Osteocyte (in vitro differentiated cells): ENCODE measurements at regions not wholly inside any gene's neighbourhood (a gene's known extent, or its start where the extent isn't known, plus 50 kb on each side); places are given as distances from the start of the nearest gene placed in this dataset.
A peak's percentile ranks its signal among the peaks of the same experiment; 100 is the strongest.

Experiments
- DNase-seq: peaks from one replicate; pipeline ENCODE4 v3.0.0; 2021; ENCODE audit warnings: mixed read lengths; ENCODE audit not compliant: unreplicated experiment; ENCODE audit errors: extremely low spot score
- H3K27ac Mint-ChIP-seq: one replicate; pipeline ENCODE4 v1.8.0; 2021; ENCODE audit warnings: mild to moderate bottlenecking, mixed read lengths; ENCODE audit not compliant: unreplicated experiment
- H3K27me3 Mint-ChIP-seq: one replicate; pipeline ENCODE4 v1.8.0; 2021; ENCODE audit warnings: mixed read lengths; ENCODE audit not compliant: unreplicated experiment
- H3K36me3 Mint-ChIP-seq: one replicate; pipeline ENCODE4 v1.8.0; 2021; ENCODE audit warnings: mixed read lengths; ENCODE audit not compliant: unreplicated experiment
- H3K4me1 Mint-ChIP-seq: one replicate; pipeline ENCODE4 v1.8.0; 2021; ENCODE audit warnings: mixed read lengths; ENCODE audit not compliant: unreplicated experiment
- H3K4me3 Mint-ChIP-seq: one replicate; pipeline ENCODE4 v1.8.0; 2021; ENCODE audit warnings: mild to moderate bottlenecking, moderate library complexity, mixed read lengths; ENCODE audit not compliant: unreplicated experiment
- H3K9me3 Mint-ChIP-seq: one replicate; pipeline ENCODE4 v1.8.0; 2021; ENCODE audit warnings: mixed read lengths; ENCODE audit not compliant: unreplicated experiment
- CTCF ChIP-seq: fragments of 200-600 bp; sonication (generic); IDR thresholded peaks from 2 replicates; pipeline ENCODE4 v1.5.0; 2021; ENCODE audit warnings: antibody characterized with exemption, mild to moderate bottlenecking, moderate library complexity

GRCh38 chr14:22280497-22281316, 308.3 kb downstream of the DAD1 start:
- H3K9me3 Mint-ChIP-seq, result no peaks in the 10 kb centered on the region
- peaks cover 56% of the 10 kb centered on the region for H3K4me1 Mint-ChIP-seq
- TF ChIP-seq CTCF, result no peak
- DNase-seq, result no peak
- H3K4me3 Mint-ChIP-seq, result peak overlapping the region; percentile 31
- peak overlapping the region; percentile 84 for H3K27ac Mint-ChIP-seq
- peaks cover 7% of the 10 kb centered on the region for H3K27me3 Mint-ChIP-seq
- H3K36me3 Mint-ChIP-seq, result no peaks in the 10 kb centered on the region

GRCh38 chr14:22276913-22277816, 311.9 kb downstream of the DAD1 start:
- Mint-ChIP-seq H3K27ac (no peak overlapping the region), H3K4me3 (no peak overlapping the region), H3K36me3 (no peaks in the 10 kb centered on the region), H3K9me3 (no peaks in the 10 kb centered on the region), H3K27me3 (peaks cover 16% of the 10 kb centered on the region), H3K4me1 (peaks cover 51% of the 10 kb centered on the region)
- no peak for DNase-seq
- TF ChIP-seq CTCF, result peak; percentile 73

- H3K4me3 Mint-ChIP-seq, result peak overlapping the region; percentile 22
- TF ChIP-seq CTCF, result no peak
- DNase-seq, result no peak
- no peaks in the 10 kb centered on the region for H3K36me3 Mint-ChIP-seq
- H3K4me1 Mint-ChIP-seq, result peaks cover 48% of the 10 kb centered on the region
- peak overlapping the region; percentile 85 for H3K27ac Mint-ChIP-seq
- H3K27me3 Mint-ChIP-seq, result peaks cover 16% of the 10 kb centered on the region
- no peaks in the 10 kb centered on the region for H3K9me3 Mint-ChIP-seq
These were observed 316.9 kb downstream of the DAD1 start for GRCh38 chr14:22271838-22272799.

- peak overlapping the region; percentile 75 for H3K27ac Mint-ChIP-seq
- peaks cover 78% of the 10 kb centered on the region for H3K4me1 Mint-ChIP-seq
- DNase-seq, result no peak
- no peaks in the 10 kb centered on the region for H3K27me3 Mint-ChIP-seq
- H3K36me3 Mint-ChIP-seq, result no peaks in the 10 kb centered on the region
- TF ChIP-seq CTCF, result no peak
- H3K4me3 Mint-ChIP-seq, result no peak overlapping the region
- H3K9me3 Mint-ChIP-seq, result no peaks in the 10 kb centered on the region
These were observed 320.1 kb downstream of the DAD1 start for GRCh38 chr14:22268875-22269274.
